ENCODE measurements at regions not wholly inside any gene's neighbourhood (a gene's known extent, or its start where the extent isn't known, plus 50 kb on each side); places are given as distances from the start of the nearest gene placed in this dataset.

DNA sequence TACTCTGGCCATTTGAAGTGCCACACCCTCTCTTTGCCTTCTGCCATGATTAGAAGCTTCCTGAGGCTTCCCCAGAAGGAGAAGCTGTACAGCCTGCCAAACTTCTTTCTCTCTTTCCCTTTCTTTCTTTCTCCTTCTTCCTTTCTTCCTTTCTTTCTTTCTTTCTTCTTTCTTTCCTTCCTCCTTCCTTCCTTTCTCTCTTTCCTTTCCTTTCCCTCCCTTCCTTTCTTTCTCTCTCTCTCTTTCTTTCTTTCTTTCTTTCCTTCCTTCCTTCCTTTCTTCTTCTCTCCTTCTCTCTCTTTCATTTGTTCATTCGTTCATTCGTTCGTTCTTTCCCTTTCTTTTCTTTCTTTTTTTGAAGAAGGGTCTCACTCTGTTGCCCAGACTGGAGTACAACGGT is 931.0 kb downstream of the TTLL7 start:
- TF ChIP-seq, protein P1, sequence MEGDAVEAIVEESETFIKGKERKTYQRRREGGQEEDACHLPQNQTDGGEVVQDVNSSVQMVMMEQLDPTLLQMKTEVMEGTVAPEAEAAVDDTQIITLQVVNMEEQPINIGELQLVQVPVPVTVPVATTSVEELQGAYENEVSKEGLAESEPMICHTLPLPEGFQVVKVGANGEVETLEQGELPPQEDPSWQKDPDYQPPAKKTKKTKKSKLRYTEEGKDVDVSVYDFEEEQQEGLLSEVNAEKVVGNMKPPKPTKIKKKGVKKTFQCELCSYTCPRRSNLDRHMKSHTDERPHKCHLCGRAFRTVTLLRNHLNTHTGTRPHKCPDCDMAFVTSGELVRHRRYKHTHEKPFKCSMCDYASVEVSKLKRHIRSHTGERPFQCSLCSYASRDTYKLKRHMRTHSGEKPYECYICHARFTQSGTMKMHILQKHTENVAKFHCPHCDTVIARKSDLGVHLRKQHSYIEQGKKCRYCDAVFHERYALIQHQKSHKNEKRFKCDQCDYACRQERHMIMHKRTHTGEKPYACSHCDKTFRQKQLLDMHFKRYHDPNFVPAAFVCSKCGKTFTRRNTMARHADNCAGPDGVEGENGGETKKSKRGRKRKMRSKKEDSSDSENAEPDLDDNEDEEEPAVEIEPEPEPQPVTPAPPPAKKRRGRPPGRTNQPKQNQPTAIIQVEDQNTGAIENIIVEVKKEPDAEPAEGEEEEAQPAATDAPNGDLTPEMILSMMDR (IDR thresholded peaks at IDR 0.05), result no peak
- TF ChIP-seq POLR2A (IDR thresholded peaks at IDR 0.05), result no peak
